ENCODE measurements at regions not wholly inside any gene's neighbourhood (a gene's known extent, or its start where the extent isn't known, plus 50 kb on each side); places are given as distances from the start of the nearest gene placed in this dataset.
"Not testable (repeated sequence)": the region's sequence is repeated elsewhere in the genome, so short reads cannot be mapped to it uniquely, and the experiment has no call there.

GRCh38 chr3:198139037-198139436 lies 179.0 kb downstream of the LMLN start:
- TF ChIP-seq, protein P1, sequence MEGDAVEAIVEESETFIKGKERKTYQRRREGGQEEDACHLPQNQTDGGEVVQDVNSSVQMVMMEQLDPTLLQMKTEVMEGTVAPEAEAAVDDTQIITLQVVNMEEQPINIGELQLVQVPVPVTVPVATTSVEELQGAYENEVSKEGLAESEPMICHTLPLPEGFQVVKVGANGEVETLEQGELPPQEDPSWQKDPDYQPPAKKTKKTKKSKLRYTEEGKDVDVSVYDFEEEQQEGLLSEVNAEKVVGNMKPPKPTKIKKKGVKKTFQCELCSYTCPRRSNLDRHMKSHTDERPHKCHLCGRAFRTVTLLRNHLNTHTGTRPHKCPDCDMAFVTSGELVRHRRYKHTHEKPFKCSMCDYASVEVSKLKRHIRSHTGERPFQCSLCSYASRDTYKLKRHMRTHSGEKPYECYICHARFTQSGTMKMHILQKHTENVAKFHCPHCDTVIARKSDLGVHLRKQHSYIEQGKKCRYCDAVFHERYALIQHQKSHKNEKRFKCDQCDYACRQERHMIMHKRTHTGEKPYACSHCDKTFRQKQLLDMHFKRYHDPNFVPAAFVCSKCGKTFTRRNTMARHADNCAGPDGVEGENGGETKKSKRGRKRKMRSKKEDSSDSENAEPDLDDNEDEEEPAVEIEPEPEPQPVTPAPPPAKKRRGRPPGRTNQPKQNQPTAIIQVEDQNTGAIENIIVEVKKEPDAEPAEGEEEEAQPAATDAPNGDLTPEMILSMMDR (IDR thresholded peaks at IDR 0.05) = not testable (repeated sequence)
- not testable (repeated sequence) for TF ChIP-seq POLR2A (IDR thresholded peaks at IDR 0.05)
